Ascending aorta (tissue), 2 donors: ENCODE measurements at regions not wholly inside any gene's neighbourhood (a gene's known extent, or its start where the extent isn't known, plus 50 kb on each side); places are given as distances from the start of the nearest gene placed in this dataset.
"Not testable (repeated sequence)": the region's sequence is repeated elsewhere in the genome, so short reads cannot be mapped to it uniquely, and the experiment has no call there.

ENCODE experiments used
- DNase-seq, 2 donors: peaks; one replicate each; pipeline ENCODE4 v3.0.0-alpha.2; 2019; ENCODE audit warnings: low spot score in 2 of 2
- H3K27ac ChIP-seq, 2 donors: fragments of 200-600 bp; sonication (generic); one replicate each; pipeline ENCODE4 v1.5.1; 2016 to 2017; ENCODE audit warnings: mild to moderate bottlenecking in 1 of 2
- H3K27me3 ChIP-seq: fragments of 200-600 bp; sonication (generic); one replicate; pipeline ENCODE4 v1.5.1; 2017
- H3K36me3 ChIP-seq, 2 donors: fragments of 200-600 bp; sonication (generic); one replicate each; pipeline ENCODE4 v1.5.1; 2016
- H3K4me1 ChIP-seq, 2 donors: fragments of 200-600 bp; sonication (generic); one replicate each; pipeline ENCODE4 v1.5.1; 2016 to 2017; ENCODE audit warnings: mild to moderate bottlenecking in 1 of 2
- H3K4me3 ChIP-seq, 2 donors: fragments of 200-600 bp; sonication (generic); one replicate each; pipeline ENCODE4 v1.5.1; 2016 to 2017; ENCODE audit warnings: mild to moderate bottlenecking in 1 of 2
- H3K9me3 ChIP-seq, 2 donors: fragments of 200-600 bp; sonication (generic); one replicate each; pipeline ENCODE4 v1.5.1; 2016
- CTCF ChIP-seq, 3 experiments: fragments of 200-600 bp in 2 of 3; fragments of 450-650 bp in 1 of 3; sonication (generic) in 2 of 3; IDR thresholded peaks; one replicate each; pipeline ENCODE4 v1.5.1; 2016 to 2019; ENCODE audit warnings: antibody characterized with exemption in 3 of 3, mild to moderate bottlenecking in 1 of 3, moderate library complexity in 1 of 3
- intact Hi-C: fragments of 100-400 bp; cut with DNase I; formaldehyde crosslinking; loops from one replicate; pipeline ENCODE4 v1.15.1; 2023

GRCh38 chr2:145789636-145790035 is 1269.7 kb upstream of the ZEB2 start:
- TF ChIP-seq CTCF (IDR thresholded peaks at IDR 0.05), result no peak
- H3K27ac ChIP-seq, result no peak overlapping the region
- no peaks in the 10 kb centered on the region for H3K27me3 ChIP-seq
- no peaks in the 10 kb centered on the region for H3K36me3 ChIP-seq
- no peaks in the 10 kb centered on the region for H3K9me3 ChIP-seq
- no peak overlapping the region for H3K4me3 ChIP-seq
- intact Hi-C loops, result no loop called here
- no peaks in the 10 kb centered on the region for H3K4me1 ChIP-seq
- no peak for DNase-seq

GRCh38 chr2:145787597-145788361 is 1267.9 kb upstream of the ZEB2 start:
- H3K4me1 ChIP-seq, H3K27ac ChIP-seq, H3K27me3 ChIP-seq, H3K4me3 ChIP-seq, DNase-seq, H3K36me3 ChIP-seq, intact Hi-C loops, H3K9me3 ChIP-seq: not testable (repeated sequence)

- intact Hi-C loops, H3K36me3 ChIP-seq, H3K4me3 ChIP-seq, H3K27me3 ChIP-seq, H3K27ac ChIP-seq, DNase-seq, H3K9me3 ChIP-seq, H3K4me1 ChIP-seq: not testable (repeated sequence)
Measured at GRCh38 chr2:145782607-145783006, 1262.7 kb upstream of the ZEB2 start.

GRCh38 chr2:145777914-145778313 is 1258.0 kb upstream of the ZEB2 start:
- Histone ChIP-seq H3K27me3 (no peaks in the 10 kb centered on the region), H3K4me3 (no peak overlapping the region), H3K36me3 (no peaks in the 10 kb centered on the region), H3K9me3 (no peaks in the 10 kb centered on the region), H3K4me1 (no peaks in the 10 kb centered on the region), H3K27ac (no peak overlapping the region)
- DNase-seq, result no peak
- intact Hi-C loops, result no loop called here
- no peak for TF ChIP-seq CTCF (IDR thresholded peaks at IDR 0.05)

GRCh38 chr2:145777297-145777696 is 1257.4 kb upstream of the ZEB2 start:
- intact Hi-C loops, result no loop called here
- Histone ChIP-seq H3K9me3 (no peaks in the 10 kb centered on the region), H3K4me3 (no peak overlapping the region), H3K27me3 (no peaks in the 10 kb centered on the region), H3K4me1 (no peaks in the 10 kb centered on the region), H3K36me3 (no peaks in the 10 kb centered on the region), H3K27ac (no peak overlapping the region)
- TF ChIP-seq CTCF (IDR thresholded peaks at IDR 0.05), result no peak
- no peak for DNase-seq

GRCh38 chr2:145775591-145775990 is 1255.7 kb upstream of the ZEB2 start:
- Histone ChIP-seq H3K27ac (no peak overlapping the region), H3K27me3 (no peaks in the 10 kb centered on the region), H3K36me3 (no peaks in the 10 kb centered on the region), H3K9me3 (no peaks in the 10 kb centered on the region), H3K4me1 (no peaks in the 10 kb centered on the region), H3K4me3 (no peak overlapping the region)
- no peak for TF ChIP-seq CTCF (IDR thresholded peaks at IDR 0.05)
- no peak for DNase-seq
- intact Hi-C loops, result no loop called here

- no peak for DNase-seq
- intact Hi-C loops, result no loop called here
- Histone ChIP-seq H3K4me3 (no peak overlapping the region), H3K27ac (no peak overlapping the region), H3K9me3 (no peaks in the 10 kb centered on the region), H3K36me3 (no peaks in the 10 kb centered on the region), H3K27me3 (no peaks in the 10 kb centered on the region), H3K4me1 (no peaks in the 10 kb centered on the region)
- TF ChIP-seq CTCF (IDR thresholded peaks at IDR 0.05), result no peak
Measured at GRCh38 chr2:145771525-145771924, 1251.6 kb upstream of the ZEB2 start.
